GM10248 (cell line): ENCODE measurements at regions not wholly inside any gene's neighbourhood (a gene's known extent, or its start where the extent isn't known, plus 50 kb on each side); places are given as distances from the start of the nearest gene placed in this dataset.

Experiments used
- CTCF ChIA-PET: fragments of 300-600 bp; sonication (Branson Sonifier 250); formaldehyde crosslinking; extraction: SDS; loops from one replicate; lab custom pipeline; 2021; ENCODE audit warnings: antibody characterized with exemption; lab: Yijun Ruan, JAX
- POLR2A ChIA-PET: fragments of 350-650 bp; sonication (Branson Sonifier 250); formaldehyde crosslinking; extraction: SDS; loops from one replicate; lab custom pipeline; 2020; ENCODE audit warnings: antibody characterized with exemption; lab: Yijun Ruan, JAX
- DNase-seq: peaks from one replicate; pipeline ENCODE4 v3.0.0; 2012; ENCODE audit errors: extremely low spot score
- TF ChIP-seq, protein P1 (sequence below): IDR thresholded peaks from 2 replicates; pipeline ENCODE4 v1.5.1; 2012; ENCODE audit warnings: mild to moderate bottlenecking, low read depth; ENCODE audit errors: extremely low read depth, missing control alignments, control extremely low read depth

DNA sequence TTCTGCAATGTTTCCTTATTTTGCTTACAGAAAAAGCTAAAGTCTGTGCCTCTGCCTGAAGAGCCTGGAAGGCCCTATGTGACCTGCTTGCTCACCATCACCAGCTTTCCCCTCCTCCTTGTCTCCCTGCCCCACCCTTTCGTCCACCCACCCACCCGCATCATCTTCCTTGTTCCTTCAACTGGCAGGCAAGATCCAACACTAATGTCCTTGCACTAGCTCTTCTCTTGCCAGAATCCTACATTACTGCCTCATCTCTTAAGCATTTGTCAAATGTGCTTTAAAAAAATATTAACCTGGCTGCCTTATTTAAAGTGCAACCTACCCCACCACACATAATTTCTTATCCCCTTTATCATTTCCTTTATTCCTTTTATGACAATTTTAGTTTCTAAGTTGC lies 165.1 kb upstream of the PPP3CA start:
- TF ChIP-seq, protein P1, sequence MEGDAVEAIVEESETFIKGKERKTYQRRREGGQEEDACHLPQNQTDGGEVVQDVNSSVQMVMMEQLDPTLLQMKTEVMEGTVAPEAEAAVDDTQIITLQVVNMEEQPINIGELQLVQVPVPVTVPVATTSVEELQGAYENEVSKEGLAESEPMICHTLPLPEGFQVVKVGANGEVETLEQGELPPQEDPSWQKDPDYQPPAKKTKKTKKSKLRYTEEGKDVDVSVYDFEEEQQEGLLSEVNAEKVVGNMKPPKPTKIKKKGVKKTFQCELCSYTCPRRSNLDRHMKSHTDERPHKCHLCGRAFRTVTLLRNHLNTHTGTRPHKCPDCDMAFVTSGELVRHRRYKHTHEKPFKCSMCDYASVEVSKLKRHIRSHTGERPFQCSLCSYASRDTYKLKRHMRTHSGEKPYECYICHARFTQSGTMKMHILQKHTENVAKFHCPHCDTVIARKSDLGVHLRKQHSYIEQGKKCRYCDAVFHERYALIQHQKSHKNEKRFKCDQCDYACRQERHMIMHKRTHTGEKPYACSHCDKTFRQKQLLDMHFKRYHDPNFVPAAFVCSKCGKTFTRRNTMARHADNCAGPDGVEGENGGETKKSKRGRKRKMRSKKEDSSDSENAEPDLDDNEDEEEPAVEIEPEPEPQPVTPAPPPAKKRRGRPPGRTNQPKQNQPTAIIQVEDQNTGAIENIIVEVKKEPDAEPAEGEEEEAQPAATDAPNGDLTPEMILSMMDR = no peak

DNA sequence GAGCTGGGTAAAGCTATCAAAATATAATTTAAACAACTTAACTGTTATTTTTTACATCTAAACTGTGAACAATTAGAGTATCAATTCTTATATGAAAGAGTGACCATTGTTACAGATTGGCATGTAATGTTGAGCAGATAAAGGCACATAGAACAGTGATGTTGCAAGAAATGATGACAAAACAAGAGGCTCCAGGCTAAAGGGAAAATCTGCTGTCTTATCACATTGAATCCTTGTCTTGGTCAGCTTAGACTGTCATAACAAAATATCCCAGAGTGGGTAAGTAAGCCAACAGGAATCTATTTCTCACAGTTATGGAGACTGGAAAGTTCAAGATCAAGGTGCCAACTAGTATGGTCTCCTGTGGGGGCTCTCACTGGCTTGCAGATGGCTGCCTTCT lies 154.1 kb upstream of the PPP3CA start:
- no peak for DNase-seq
- TF ChIP-seq, protein P1 = no peak
- POLR2A ChIA-PET = no interaction called here
- CTCF ChIA-PET = interaction anchor here (1.2 kb wide), 1 partner anchor 11 kb away, joined by 3 read pairs; no protein-coding TSS in a partner anchor

More for the DNA sequence above, 165.1 kb upstream of the PPP3CA start:
- ChIA-PET POLR2A (no interaction called here), CTCF (no interaction called here)
- no peak for DNase-seq

DNA sequence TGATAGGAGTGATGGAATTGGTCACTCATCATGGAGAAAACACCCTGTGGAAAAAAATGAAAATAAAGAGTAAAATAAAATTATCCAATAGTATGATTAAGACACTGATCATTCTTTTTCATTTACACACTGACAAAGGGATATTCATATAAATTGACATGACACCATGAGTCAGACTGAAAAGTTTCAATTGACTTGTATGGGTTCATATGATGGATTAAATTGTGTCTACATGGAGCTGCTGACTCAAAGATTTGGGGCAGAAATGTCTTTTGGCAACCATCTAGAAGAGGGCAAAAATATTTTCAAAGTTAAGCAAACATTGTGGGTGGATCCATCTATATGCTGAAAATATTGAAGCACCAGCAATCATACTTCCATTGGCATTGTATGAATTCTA lies 153.4 kb upstream of the PPP3CA start:
- TF ChIP-seq, protein P1 = no peak
- ChIA-PET CTCF (interaction anchor here (1.2 kb wide), 1 partner anchor 10 kb away, joined by 3 read pairs; no protein-coding TSS in a partner anchor), POLR2A (no interaction called here)
- no peak for DNase-seq

DNA sequence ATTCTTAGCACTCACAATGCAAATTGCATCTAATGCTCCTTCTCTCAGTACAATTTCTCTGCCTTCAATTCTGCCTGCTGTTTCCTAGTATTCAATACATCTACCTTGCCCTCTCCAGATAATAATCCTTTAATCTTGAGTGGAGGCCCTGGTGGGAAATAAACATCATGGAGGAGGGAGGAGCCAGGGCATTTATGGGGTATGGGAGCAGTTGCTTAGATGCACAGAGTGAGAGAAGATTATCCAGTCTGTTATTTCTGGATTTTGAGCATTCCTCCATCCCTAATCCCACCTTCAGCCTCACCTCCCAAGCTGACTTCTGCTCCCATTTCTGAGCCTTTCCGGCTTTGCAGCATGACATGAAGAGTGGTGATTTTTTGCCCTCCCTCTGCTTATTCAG lies 127.9 kb upstream of the PPP3CA start:
- DNase-seq = no peak
- ChIA-PET CTCF (no interaction called here), POLR2A (no interaction called here)
- TF ChIP-seq, protein P1 = no peak

DNA sequence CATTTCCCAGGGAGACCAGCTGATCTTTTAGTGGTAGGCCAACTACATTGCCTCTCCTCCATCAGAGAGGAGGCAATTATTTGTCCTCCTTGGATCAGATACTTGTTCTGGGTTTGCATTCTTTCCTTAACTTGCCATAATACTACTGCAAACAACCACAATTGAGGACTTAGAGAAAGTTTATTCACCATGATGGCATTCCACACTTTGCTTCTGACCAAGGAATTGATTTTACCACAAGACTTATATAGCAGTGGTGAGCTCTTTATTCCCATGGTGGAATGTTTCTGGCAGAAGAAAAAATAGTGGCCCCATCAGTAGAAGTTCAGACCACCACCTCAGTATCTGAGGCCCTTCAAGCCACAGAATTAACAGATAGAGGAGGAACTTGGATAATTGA lies 123.9 kb upstream of the PPP3CA start:
- ChIA-PET POLR2A (no interaction called here), CTCF (interaction anchor here (0.6 to 1.6 kb wide), 2 partner anchors 33 to 302 kb away, joined by 3 to 4 read pairs; no protein-coding TSS in a partner anchor)
- DNase-seq = no peak
- TF ChIP-seq, protein P1 = no peak

DNA sequence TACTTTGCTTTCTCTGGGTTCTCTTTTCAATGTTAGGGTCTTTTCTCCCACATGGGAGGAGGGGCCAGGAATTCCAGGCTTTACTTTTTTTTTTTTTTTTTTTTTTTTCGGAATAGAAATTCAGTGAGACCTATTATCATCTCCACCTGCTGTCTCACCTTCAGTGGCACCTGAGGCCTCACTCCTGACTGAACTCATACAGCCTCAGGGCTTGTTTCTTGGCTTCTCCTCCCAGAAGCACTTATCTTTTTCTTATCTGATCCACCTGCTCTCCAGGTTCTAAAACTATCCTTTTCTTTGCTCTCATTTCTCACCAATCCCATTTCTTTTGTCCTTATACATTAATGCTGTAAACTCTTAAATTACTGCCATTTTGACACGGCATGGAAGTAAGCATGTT lies 117.3 kb upstream of the PPP3CA start:
- POLR2A ChIA-PET = no interaction called here
- no peak for DNase-seq
- CTCF ChIA-PET = no interaction called here
- TF ChIP-seq, protein P1 = no peak

DNA sequence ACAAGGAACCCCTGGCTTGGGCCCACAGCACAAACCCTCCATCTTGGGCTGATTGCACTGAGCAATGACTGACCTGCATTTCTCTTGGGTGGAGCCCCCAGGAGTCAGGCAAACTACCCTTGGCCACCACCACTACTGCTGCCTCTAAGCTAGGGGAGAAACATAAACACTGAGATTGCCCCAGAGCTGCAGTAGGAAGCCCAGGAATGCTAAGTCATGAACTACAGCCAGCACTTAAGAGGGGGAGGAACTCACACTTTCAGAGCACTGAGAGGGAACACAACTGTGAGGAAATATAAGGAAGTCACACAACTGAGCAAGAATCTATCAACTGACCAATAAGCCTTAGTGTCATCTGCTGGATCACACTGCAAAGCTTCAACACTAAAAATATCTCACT lies 111.6 kb upstream of the PPP3CA start:
- POLR2A ChIA-PET = no interaction called here
- DNase-seq = no peak
- CTCF ChIA-PET = no interaction called here
- TF ChIP-seq, protein P1 = no peak
